Mesothelial cell of epicardium (in vitro differentiated cells): ENCODE measurements at regions not wholly inside any gene's neighbourhood (a gene's known extent, or its start where the extent isn't known, plus 50 kb on each side); places are given as distances from the start of the nearest gene placed in this dataset.

Experiments
- DNase-seq, 2 experiments: peaks; one replicate each; pipeline ENCODE4 v3.0.0; 2021; ENCODE audit warnings: low spot score in 2 of 2; ENCODE audit not compliant: unreplicated experiment in 2 of 2
- H3K27ac Mint-ChIP-seq: 2 replicates; pipeline ENCODE4 v1.8.0; 2021; ENCODE audit warnings: mixed read lengths
- H3K27me3 Mint-ChIP-seq: 2 replicates; pipeline ENCODE4 v1.8.0; 2021; ENCODE audit warnings: low read depth, mixed read lengths
- H3K36me3 Mint-ChIP-seq: 2 replicates; pipeline ENCODE4 v1.8.0; 2021; ENCODE audit warnings: mixed read lengths
- H3K4me1 Mint-ChIP-seq: 2 replicates; pipeline ENCODE4 v1.8.0; 2021; ENCODE audit warnings: mixed read lengths
- H3K4me3 Mint-ChIP-seq: 2 replicates; pipeline ENCODE4 v1.8.0; 2021; ENCODE audit warnings: mild to moderate bottlenecking, moderate library complexity, mixed read lengths
- H3K9me3 Mint-ChIP-seq: 2 replicates; pipeline ENCODE4 v1.8.0; 2021; ENCODE audit warnings: mixed read lengths
- CTCF ChIP-seq: fragments of 200-600 bp; sonication (generic); IDR thresholded peaks from one replicate; pipeline ENCODE4 v1.5.0; 2021; ENCODE audit warnings: antibody characterized with exemption; ENCODE audit not compliant: unreplicated experiment

GRCh38 chr13:28579736-28580135 lies 79.2 kb upstream of the POMP start:
- H3K4me3 Mint-ChIP-seq = no peak overlapping the region
- no peak for DNase-seq
- H3K9me3 Mint-ChIP-seq = no peaks in the 10 kb centered on the region
- peaks cover 7% of the 10 kb centered on the region for H3K4me1 Mint-ChIP-seq
- no peaks in the 10 kb centered on the region for H3K36me3 Mint-ChIP-seq
- H3K27me3 Mint-ChIP-seq = peaks cover 10% of the 10 kb centered on the region
- TF ChIP-seq CTCF = no peak
- no peak overlapping the region for H3K27ac Mint-ChIP-seq

- no peak for DNase-seq
- H3K9me3 Mint-ChIP-seq = no peaks in the 10 kb centered on the region
- no peak for TF ChIP-seq CTCF
- peaks cover 10% of the 10 kb centered on the region for H3K27me3 Mint-ChIP-seq
- peaks cover 7% of the 10 kb centered on the region for H3K4me1 Mint-ChIP-seq
- no peaks in the 10 kb centered on the region for H3K36me3 Mint-ChIP-seq
- no peak overlapping the region for H3K27ac Mint-ChIP-seq
- H3K4me3 Mint-ChIP-seq = no peak overlapping the region
Measured at GRCh38 chr13:28579322-28579721, 79.6 kb upstream of the POMP start.

GRCh38 chr13:28576067-28576466 lies 81.1 kb upstream of the FLT1 start:
- no peak for DNase-seq
- peaks cover 4% of the 10 kb centered on the region for H3K4me1 Mint-ChIP-seq
- H3K27me3 Mint-ChIP-seq = peaks cover 10% of the 10 kb centered on the region
- no peak overlapping the region for H3K4me3 Mint-ChIP-seq
- TF ChIP-seq CTCF = no peak
- H3K36me3 Mint-ChIP-seq = no peaks in the 10 kb centered on the region
- no peak overlapping the region for H3K27ac Mint-ChIP-seq
- no peaks in the 10 kb centered on the region for H3K9me3 Mint-ChIP-seq

GRCh38 chr13:28575200-28575599 lies 80.3 kb upstream of the FLT1 start:
- Mint-ChIP-seq H3K27ac (no peak overlapping the region), H3K36me3 (no peaks in the 10 kb centered on the region), H3K9me3 (no peaks in the 10 kb centered on the region), H3K4me1 (peaks cover 4% of the 10 kb centered on the region), H3K4me3 (no peak overlapping the region), H3K27me3 (peaks cover 10% of the 10 kb centered on the region)
- TF ChIP-seq CTCF = no peak
- DNase-seq = no peak

- Mint-ChIP-seq H3K27ac (no peak overlapping the region), H3K27me3 (peaks cover 10% of the 10 kb centered on the region), H3K4me3 (no peak overlapping the region), H3K36me3 (no peaks in the 10 kb centered on the region), H3K4me1 (peaks cover 3% of the 10 kb centered on the region), H3K9me3 (no peaks in the 10 kb centered on the region)
- DNase-seq = no peak
- no peak for TF ChIP-seq CTCF
Measured at GRCh38 chr13:28574617-28575142, 79.8 kb upstream of the FLT1 start.
